CD1c-positive myeloid dendritic cell (primary cell): ENCODE measurements at regions not wholly inside any gene's neighbourhood (a gene's known extent, or its start where the extent isn't known, plus 50 kb on each side); places are given as distances from the start of the nearest gene placed in this dataset.
"Not testable (repeated sequence)": the region's sequence is repeated elsewhere in the genome, so short reads cannot be mapped to it uniquely, and the experiment has no call there.

Source experiments
- DNase-seq: peaks from one replicate; pipeline ENCODE4 v3.0.0-alpha.2; 2016; ENCODE audit errors: extremely low spot score

GRCh38 chr10:84846658-84847316, 518.4 kb downstream of the CCSER2 start:
- DNase-seq = no peak

GRCh38 chr10:84848967-84849366, 520.6 kb downstream of the CCSER2 start:
- no peak for DNase-seq

- DNase-seq = no peak
Observed at GRCh38 chr10:84850826-84851225, 522.4 kb downstream of the CCSER2 start.

- no peak for DNase-seq
Observed at GRCh38 chr10:84854439-84854838, 526.0 kb downstream of the CCSER2 start.

- DNase-seq = no peak
Observed at GRCh38 chr10:84860855-84861254, 532.5 kb downstream of the CCSER2 start.

GRCh38 chr10:84862551-84862950, 534.2 kb downstream of the CCSER2 start:
- no peak for DNase-seq

- no peak for DNase-seq
Observed at GRCh38 chr10:84863675-84864074, 535.3 kb downstream of the CCSER2 start.

- DNase-seq = no peak
Observed at GRCh38 chr10:84876116-84876999, 548.0 kb downstream of the CCSER2 start.

GRCh38 chr10:84879991-84880390, 551.6 kb downstream of the CCSER2 start:
- no peak for DNase-seq

- DNase-seq = not testable (repeated sequence)
Observed at GRCh38 chr10:84881696-84882095, 553.3 kb downstream of the CCSER2 start.

GRCh38 chr10:84890706-84891105, 562.3 kb downstream of the CCSER2 start:
- DNase-seq = no peak

GRCh38 chr10:84891631-84892030, 563.2 kb downstream of the CCSER2 start:
- no peak for DNase-seq

- DNase-seq = no peak
Observed at GRCh38 chr10:84895541-84895940, 567.2 kb downstream of the CCSER2 start.

- no peak for DNase-seq
Observed at GRCh38 chr10:84896909-84897308, 568.5 kb downstream of the CCSER2 start.

GRCh38 chr10:84899268-84899667, 570.9 kb downstream of the CCSER2 start:
- DNase-seq = no peak

- DNase-seq = no peak
Observed at GRCh38 chr10:84900141-84900540, 571.8 kb downstream of the CCSER2 start.

GRCh38 chr10:84901885-84902284, 573.5 kb downstream of the CCSER2 start:
- no peak for DNase-seq

- DNase-seq = no peak
Observed at GRCh38 chr10:84902553-84902952, 574.2 kb downstream of the CCSER2 start.

- DNase-seq = no peak
Observed at GRCh38 chr10:84903320-84903719, 574.9 kb downstream of the CCSER2 start.

GRCh38 chr10:84907461-84908009, 579.1 kb downstream of the CCSER2 start:
- no peak for DNase-seq

GRCh38 chr10:84908491-84908890, 580.1 kb downstream of the CCSER2 start:
- no peak for DNase-seq

GRCh38 chr10:84921701-84922100, 593.3 kb downstream of the CCSER2 start:
- no peak for DNase-seq

- DNase-seq = no peak
Observed at GRCh38 chr10:84924131-84924530, 595.7 kb downstream of the CCSER2 start.
